K562 (cell line): ENCODE measurements at regions not wholly inside any gene's neighbourhood (a gene's known extent, or its start where the extent isn't known, plus 50 kb on each side); places are given as distances from the start of the nearest gene placed in this dataset.

ENCODE experiments used
- ATAC-seq: fragments of 200-7000 bp; cut with Tn5 transposase; 3 replicates; pipeline ENCODE4 v1.9.1; 2020; ENCODE audit warnings: moderate library complexity
- BruUV-seq: library from RNA; stranded (reverse); fragments of 400-500 nt; replicated peaks from 2 replicates; lab custom pipeline; 2021; lab: Mats Ljungman, UMichigan
- CTCF ChIA-PET: fragments of 300-600 bp; formaldehyde crosslinking; extraction: SDS; loops from one replicate; lab custom pipeline; 2021; ENCODE audit warnings: low intra/inter-chr PET ratio; lab: Yijun Ruan, JAX
- POLR2A ChIA-PET: fragments of 300-600, 350-650 bp; sonication (Branson Sonifier 250); formaldehyde crosslinking; extraction: SDS; loops from one replicate; lab custom pipeline; 2021; ENCODE audit warnings: antibody characterized with exemption, inconsistent platforms; lab: Yijun Ruan, JAX
- DNase-seq, 4 experiments: peaks; one replicate each; pipeline versions ENCODE4 v3.0.0 to v3.0.0-alpha.2; 2011 to 2018; ENCODE audit warnings: low spot score in 3 of 4, mixed read lengths in 3 of 4; ENCODE audit errors: extremely low read depth in 1 of 4
- FAIRE-seq: peaks from 2 replicates; lab custom pipeline; 2011; peaks lifted over from hg19 to GRCh38; lab: Jason Lieb, UNC
- H2AFZ ChIP-seq: 2 replicates; pipeline ENCODE4 v1.6.0; 2011; ENCODE audit warnings: low read depth, low read length, control low read depth, inconsistent platforms
- H3K27ac ChIP-seq: fragments of 200-600 bp; 3 replicates; pipeline ENCODE4 v1.8.0; 2011; ENCODE audit warnings: low read depth, mild to moderate bottlenecking, control low read depth, inconsistent platforms, low read length, moderate library complexity, mixed read lengths; ENCODE audit errors: extremely low read depth
- H3K27me3 ChIP-seq, 2 experiments: fragments of 300-600 bp in 1 of 2; 2 replicates in 1 of 2; 3 replicates in 1 of 2; pipeline versions ENCODE4 v1.6.0 to v1.8.0; 2011; ENCODE audit warnings: inconsistent platforms in 2 of 2, low read length in 2 of 2, mild to moderate bottlenecking in 1 of 2, mixed read lengths in 1 of 2, moderate library complexity in 1 of 2; ENCODE audit not compliant: control insufficient read depth in 2 of 2, insufficient read depth in 2 of 2
- H3K36me3 ChIP-seq: fragments of 300-600 bp; 3 replicates; pipeline ENCODE4 v1.8.0; 2011; ENCODE audit warnings: mild to moderate bottlenecking, low read length, inconsistent platforms; ENCODE audit not compliant: control insufficient read depth, insufficient read depth
- H3K4me1 ChIP-seq, 2 experiments: fragments of 200-600 bp in 1 of 2; replicated peaks in 1 of 2; 2 replicates in 1 of 2; 3 replicates in 1 of 2; pipeline versions ENCODE4 v1.5.1 to v1.8.0; 2011; ENCODE audit warnings: inconsistent platforms in 2 of 2, low read length in 2 of 2, mild to moderate bottlenecking in 1 of 2, mixed read lengths in 1 of 2, moderate library complexity in 1 of 2; ENCODE audit not compliant: control insufficient read depth in 2 of 2, insufficient read depth in 2 of 2
- H3K4me2 ChIP-seq: 2 replicates; pipeline ENCODE4 v1.6.1; 2011; ENCODE audit warnings: low read length, control low read depth, inconsistent platforms, mixed read lengths; ENCODE audit not compliant: insufficient read depth
- H3K4me3 ChIP-seq: fragments of 200-600 bp; sonication (generic), shearing (Covaris generic); 2 replicates; pipeline ENCODE4 v1.5.1; 2016; ENCODE audit warnings: control low read depth, inconsistent platforms
- H3K79me2 ChIP-seq: fragments of 200-600 bp; 3 replicates; pipeline ENCODE4 v1.8.0; 2011; ENCODE audit warnings: low read length, inconsistent platforms; ENCODE audit not compliant: control insufficient read depth, insufficient read depth
- H3K9ac ChIP-seq, 2 experiments: 2 replicates each; pipeline versions ENCODE4 v1.6.0 to v1.6.1; 2011; ENCODE audit warnings: low read depth in 2 of 2, low read length in 2 of 2, control low read depth in 1 of 2, inconsistent platforms in 1 of 2, mild to moderate bottlenecking in 1 of 2, mixed read lengths in 1 of 2; ENCODE audit not compliant: insufficient read depth in 1 of 2
- H3K9me1 ChIP-seq: one replicate; pipeline ENCODE4 v1.6.0; 2011; ENCODE audit warnings: inconsistent platforms, mild to moderate bottlenecking, low read length, moderate library complexity; ENCODE audit not compliant: control insufficient read depth, insufficient read depth
- H3K9me3 ChIP-seq: replicated peaks from 2 replicates; pipeline ENCODE4 v1.5.1; 2011; ENCODE audit warnings: low read depth, low read length, inconsistent platforms; ENCODE audit not compliant: control insufficient read depth, insufficient read depth
- H4K20me1 ChIP-seq: replicated peaks from 2 replicates; pipeline ENCODE4 v1.6.1; 2011; ENCODE audit warnings: low read length, inconsistent platforms, mixed read lengths; ENCODE audit not compliant: control insufficient read depth, insufficient read depth
- BHLHE40 ChIP-seq: IDR thresholded peaks from 2 replicates; pipeline ENCODE4 v1.6.1; 2011; ENCODE audit warnings: low read length, improper control_type of control experiment
- NKRF ChIP-seq: fragments of 450-650 bp; IDR thresholded peaks from 2 replicates; pipeline ENCODE4 v1.6.1; 2016; ENCODE audit warnings: borderline replicate concordance
- SAP30 ChIP-seq: fragments of 200-600 bp; sonication (generic); IDR thresholded peaks from 2 replicates; pipeline ENCODE4 v1.6.1; 2012; ENCODE audit warnings: borderline replicate concordance, low read depth, mild to moderate bottlenecking, moderate library complexity, low read length, control low read depth, inconsistent platforms; ENCODE audit not compliant: insufficient read depth, poor library complexity, severe bottlenecking
- ZBTB8A ChIP-seq: fragments of 450-650 bp; IDR thresholded peaks from 2 replicates; pipeline ENCODE4 v1.6.1; 2018; ENCODE audit warnings: mild to moderate bottlenecking, moderate library complexity; ENCODE audit not compliant: partially characterized antibody
- ZNF318 ChIP-seq, 2 experiments: fragments of 450-650 bp; IDR thresholded peaks; 2 replicates each; pipeline ENCODE4 v1.6.1; 2016; ENCODE audit warnings: mild to moderate bottlenecking in 2 of 2, borderline replicate concordance in 1 of 2, low read depth in 1 of 2, moderate library complexity in 1 of 2
- WGBS: fragments of 100-300 bp; shearing (Covaris generic); methylation state at CpG from one replicate; pipeline ENCODE4 v1.1.6; 2016; ENCODE audit warnings: low coverage, mixed read lengths; ENCODE audit not compliant: insufficient coverage; ENCODE audit errors: missing lambda C conversion rate; 5-methylcytosine and 5-hydroxymethylcytosine counted together
- in situ Hi-C: fragments of 300-500 bp; cut with MboI; formaldehyde crosslinking; loops from 4 replicates; pipeline ENCODE4 v1.15.0; 2018; ENCODE audit warnings: inconsistent platforms, mixed read lengths
- intact Hi-C: fragments of 100-400 bp; cut with micrococcal nuclease; formaldehyde crosslinking; loops from 2 replicates; pipeline ENCODE4 v1.14.2; 2022

- no peak for DNase-seq
- ATAC-seq = no peak
- Histone ChIP-seq H4K20me1 (no peaks in the 10 kb centered on the region), H3K4me3 (no peak overlapping the region), H3K4me1 (no peaks in the 10 kb centered on the region), H3K27me3 (no peaks in the 10 kb centered on the region), H3K9me3 (no peaks in the 10 kb centered on the region), H3K9ac (no peak overlapping the region), H2AFZ (no peak overlapping the region), H3K27ac (no peak overlapping the region), H3K9me1 (no peaks in the 10 kb centered on the region), H3K36me3 (no peaks in the 10 kb centered on the region), H3K79me2 (no peaks in the 10 kb centered on the region), H3K4me2 (no peak overlapping the region)
- BruUV-seq = no TSS peak
- WGBS = no CpG with 5 or more reads among the region's 1 CpG
- CTCF ChIA-PET = no interaction called here
- intact Hi-C loops = no loop called here
- in situ Hi-C loops = no loop called here
- POLR2A ChIA-PET = no interaction called here
- TF ChIP-seq ZNF318 (IDR thresholded peaks at IDR 0.05; ENCODE audit: borderline replicate concordance in 1 of 2, low read depth in 1 of 2) (no peak), NKRF (no peak), SAP30 (no peak), ZBTB8A (no peak), BHLHE40 (no peak)
- no peak for FAIRE-seq
These were observed 243.0 kb downstream of the IDS start for GRCh38 chrX:149262086-149262485.
